Esophagus muscularis mucosa (tissue), 3 donors: ENCODE measurements at regions not wholly inside any gene's neighbourhood (a gene's known extent, or its start where the extent isn't known, plus 50 kb on each side); places are given as distances from the start of the nearest gene placed in this dataset.

Source experiments
- POLR2A ChIP-seq: fragments of 450-650 bp; IDR thresholded peaks from one replicate; pipeline ENCODE4 v1.6.1; 2017; ENCODE audit warnings: antibody characterized with exemption, moderate library complexity, mild to moderate bottlenecking, low read depth
- POLR2AphosphoS5 ChIP-seq, 2 donors: sonication (generic); formaldehyde crosslinking; IDR thresholded peaks; one replicate each; pipeline ENCODE4 v1.6.1; 2017; ENCODE audit warnings: antibody characterized with exemption in 2 of 2
- TF ChIP-seq, protein P1 (sequence below), 3 experiments: fragments of 200-600 bp in 2 of 3; fragments of 450-650 bp in 1 of 3; sonication (generic) in 2 of 3; IDR thresholded peaks; one replicate each; pipeline ENCODE4 v1.5.1; 2017 to 2019; ENCODE audit warnings: antibody characterized with exemption in 3 of 3, mild to moderate bottlenecking in 2 of 3, moderate library complexity in 1 of 3

DNA sequence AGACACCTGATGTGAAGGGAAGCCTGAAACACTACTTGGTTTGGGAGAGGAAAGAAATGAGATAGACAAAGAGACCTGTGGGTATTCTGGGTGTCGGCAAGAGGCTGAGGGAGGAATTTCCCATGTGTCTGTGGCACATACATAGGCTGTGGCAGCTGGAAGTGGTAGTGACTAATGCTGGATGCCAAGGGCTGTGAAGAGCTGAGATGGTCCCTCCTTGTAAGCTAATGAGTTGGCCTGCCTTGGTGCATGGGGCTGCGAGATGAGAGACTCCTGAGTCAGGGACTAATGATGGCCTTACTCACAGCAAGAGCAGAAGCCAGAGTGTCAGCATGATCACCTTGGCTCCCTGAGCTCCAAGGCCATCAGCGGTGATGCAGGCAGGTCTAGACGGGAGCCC lies 119.0 kb upstream of the EEPD1 start:
- TF ChIP-seq POLR2A: no peak
- TF ChIP-seq, protein P1, sequence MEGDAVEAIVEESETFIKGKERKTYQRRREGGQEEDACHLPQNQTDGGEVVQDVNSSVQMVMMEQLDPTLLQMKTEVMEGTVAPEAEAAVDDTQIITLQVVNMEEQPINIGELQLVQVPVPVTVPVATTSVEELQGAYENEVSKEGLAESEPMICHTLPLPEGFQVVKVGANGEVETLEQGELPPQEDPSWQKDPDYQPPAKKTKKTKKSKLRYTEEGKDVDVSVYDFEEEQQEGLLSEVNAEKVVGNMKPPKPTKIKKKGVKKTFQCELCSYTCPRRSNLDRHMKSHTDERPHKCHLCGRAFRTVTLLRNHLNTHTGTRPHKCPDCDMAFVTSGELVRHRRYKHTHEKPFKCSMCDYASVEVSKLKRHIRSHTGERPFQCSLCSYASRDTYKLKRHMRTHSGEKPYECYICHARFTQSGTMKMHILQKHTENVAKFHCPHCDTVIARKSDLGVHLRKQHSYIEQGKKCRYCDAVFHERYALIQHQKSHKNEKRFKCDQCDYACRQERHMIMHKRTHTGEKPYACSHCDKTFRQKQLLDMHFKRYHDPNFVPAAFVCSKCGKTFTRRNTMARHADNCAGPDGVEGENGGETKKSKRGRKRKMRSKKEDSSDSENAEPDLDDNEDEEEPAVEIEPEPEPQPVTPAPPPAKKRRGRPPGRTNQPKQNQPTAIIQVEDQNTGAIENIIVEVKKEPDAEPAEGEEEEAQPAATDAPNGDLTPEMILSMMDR (IDR thresholded peaks at IDR 0.05): no peak
- TF ChIP-seq POLR2AphosphoS5 (IDR thresholded peaks at IDR 0.05): no peak
